Large intestine (tissue), 3 donors: ENCODE measurements at regions not wholly inside any gene's neighbourhood (a gene's known extent, or its start where the extent isn't known, plus 50 kb on each side); places are given as distances from the start of the nearest gene placed in this dataset.

Experiments used
- DNase-seq, 2 donors: peaks; one replicate each; pipeline versions ENCODE4 v3.0.0 to v3.0.0-alpha.2; 2013
- H3K27ac ChIP-seq: one replicate; pipeline ENCODE4 v1.5.1; 2013; ENCODE audit warnings: low read length
- H3K27me3 ChIP-seq: 2 replicates; pipeline ENCODE4 v1.6.1; 2013; ENCODE audit warnings: low read length; ENCODE audit not compliant: control insufficient read depth, insufficient read depth
- H3K36me3 ChIP-seq: 2 replicates; pipeline ENCODE4 v1.6.1; 2013; ENCODE audit warnings: low read length; ENCODE audit not compliant: control insufficient read depth, insufficient read depth
- H3K4me1 ChIP-seq: one replicate; pipeline ENCODE4 v1.6.1; 2013; ENCODE audit warnings: low read length; ENCODE audit not compliant: control insufficient read depth, insufficient read depth
- H3K4me3 ChIP-seq: one replicate; pipeline ENCODE4 v1.5.1; 2013; ENCODE audit warnings: low read length
- H3K9me3 ChIP-seq: one replicate; pipeline ENCODE4 v1.6.1; 2013; ENCODE audit warnings: mild to moderate bottlenecking, low read depth, low read length, moderate library complexity; ENCODE audit not compliant: control insufficient read depth
- WGBS: methylation state at CpG from one replicate; pipeline ENCODE4 v1.1.5; 2013; ENCODE audit warnings: low lambda C conversion rate; ENCODE audit not compliant: insufficient coverage; 5-methylcytosine and 5-hydroxymethylcytosine counted together

GRCh38 chr20:40738976-40739375, 49.9 kb upstream of the MAFB start:
- H3K27me3 ChIP-seq, result peaks cover 9% of the 10 kb centered on the region
- H3K4me1 ChIP-seq, result no peaks in the 10 kb centered on the region
- no peaks in the 10 kb centered on the region for H3K9me3 ChIP-seq
- DNase-seq, result no peak
- WGBS, result no CpG with 5 or more reads among the region's 9 CpGs
- no peak overlapping the region for H3K4me3 ChIP-seq
- no peaks in the 10 kb centered on the region for H3K36me3 ChIP-seq
- H3K27ac ChIP-seq, result no peak overlapping the region

GRCh38 chr20:40739841-40740240, 50.8 kb upstream of the MAFB start:
- no peak for DNase-seq
- peaks cover 9% of the 10 kb centered on the region for H3K27me3 ChIP-seq
- no peak overlapping the region for H3K4me3 ChIP-seq
- no CpG with 5 or more reads among the region's 1 CpG for WGBS
- no peaks in the 10 kb centered on the region for H3K36me3 ChIP-seq
- no peak overlapping the region for H3K27ac ChIP-seq
- H3K4me1 ChIP-seq, result no peaks in the 10 kb centered on the region
- H3K9me3 ChIP-seq, result no peaks in the 10 kb centered on the region

- Histone ChIP-seq H3K4me3 (no peak overlapping the region), H3K27ac (no peak overlapping the region), H3K27me3 (peaks cover 9% of the 10 kb centered on the region), H3K36me3 (no peaks in the 10 kb centered on the region), H3K4me1 (no peaks in the 10 kb centered on the region), H3K9me3 (no peaks in the 10 kb centered on the region)
- no CpG with 5 or more reads among the region's 6 CpGs for WGBS
- peak; percentile 9 to 11 for DNase-seq
Observed at GRCh38 chr20:40741507-40742106, 52.6 kb upstream of the MAFB start.

GRCh38 chr20:40743141-40743775, 54.2 kb upstream of the MAFB start:
- H3K27me3 ChIP-seq, result peaks cover 6% of the 10 kb centered on the region
- WGBS, result no CpG with 5 or more reads among the region's 8 CpGs
- no peaks in the 10 kb centered on the region for H3K9me3 ChIP-seq
- no peaks in the 10 kb centered on the region for H3K36me3 ChIP-seq
- DNase-seq, result no peak
- H3K4me1 ChIP-seq, result no peaks in the 10 kb centered on the region
- no peak overlapping the region for H3K4me3 ChIP-seq
- H3K27ac ChIP-seq, result no peak overlapping the region

DNA sequence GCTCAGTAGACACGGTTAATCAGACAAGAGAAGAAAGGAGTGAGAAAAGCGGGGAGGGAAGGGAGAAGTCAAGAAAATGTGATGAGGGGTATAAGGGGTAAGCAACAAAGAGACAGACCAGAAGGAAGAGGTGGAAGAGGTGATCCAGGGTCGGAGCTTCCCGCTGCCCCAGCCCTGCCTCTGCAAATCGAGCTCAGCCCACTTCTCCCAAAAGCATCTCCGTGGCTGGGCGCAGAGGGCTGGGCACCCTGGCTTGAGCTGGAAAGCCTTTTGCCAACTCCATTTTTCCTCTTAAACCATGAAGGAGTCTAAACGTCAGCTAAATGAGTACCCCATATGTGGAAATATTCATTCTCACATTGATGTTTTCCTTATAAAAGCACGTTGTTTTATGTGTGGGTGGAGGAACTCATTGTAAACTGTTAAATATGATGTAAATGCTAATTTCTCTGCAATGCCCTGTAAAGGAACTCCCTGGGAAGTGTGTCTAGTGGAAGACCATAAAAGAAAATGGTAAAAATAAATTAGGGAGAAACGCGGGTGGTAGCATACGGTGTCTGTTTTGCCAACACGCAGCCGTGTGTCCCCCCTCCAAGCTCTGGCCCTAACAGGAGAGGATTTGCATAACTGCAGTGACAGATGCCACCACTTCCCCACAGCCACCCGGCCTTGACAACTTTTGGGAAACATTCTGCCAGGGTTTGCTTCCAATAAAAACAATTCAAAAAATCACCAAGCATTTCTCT, 55.2 kb upstream of the MAFB start:
- Histone ChIP-seq H3K27me3 (peaks cover 2% of the 10 kb centered on the region), H3K36me3 (no peaks in the 10 kb centered on the region), H3K4me3 (no peak overlapping the region), H3K27ac (no peak overlapping the region), H3K9me3 (no peaks in the 10 kb centered on the region), H3K4me1 (no peaks in the 10 kb centered on the region)
- WGBS, result 77% methylated on average over 3 of the region's 15 CpGs
- no peak for DNase-seq

- no peak for DNase-seq
- Histone ChIP-seq H3K4me1 (no peaks in the 10 kb centered on the region), H3K4me3 (no peak overlapping the region), H3K9me3 (no peaks in the 10 kb centered on the region), H3K36me3 (no peaks in the 10 kb centered on the region), H3K27ac (no peak overlapping the region), H3K27me3 (peaks cover 2% of the 10 kb centered on the region)
- 90% methylated on average over 2 of the region's 3 CpGs for WGBS
Observed at GRCh38 chr20:40744818-40745175, 55.8 kb upstream of the MAFB start.

GRCh38 chr20:40746251-40746650, 57.2 kb upstream of the MAFB start:
- Histone ChIP-seq H3K27ac (no peak overlapping the region), H3K4me3 (no peak overlapping the region), H3K27me3 (peaks cover 2% of the 10 kb centered on the region), H3K9me3 (no peaks in the 10 kb centered on the region), H3K4me1 (no peaks in the 10 kb centered on the region), H3K36me3 (no peaks in the 10 kb centered on the region)
- whole genome bisulfite sequencing, result no CpG with 5 or more reads among the region's 5 CpGs
- no peak for DNase-seq

DNA sequence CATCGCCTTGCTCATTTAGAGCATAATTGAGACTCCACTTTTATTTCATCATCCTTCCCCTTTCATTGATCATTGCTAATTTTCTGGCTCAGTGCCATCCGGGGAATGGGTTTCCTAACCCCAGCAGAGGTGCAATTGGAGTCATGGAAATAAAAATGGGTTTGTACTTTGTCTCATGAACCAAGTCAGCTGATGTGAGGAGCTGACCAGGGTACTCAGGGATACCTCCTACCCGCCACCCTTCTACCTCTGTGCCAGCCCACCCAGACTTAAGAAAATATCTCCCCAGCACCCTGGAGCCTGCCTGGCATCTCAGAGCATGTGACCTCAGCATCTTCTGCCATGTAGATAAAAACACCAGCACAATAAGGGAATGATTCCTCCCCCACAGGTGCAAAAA, 59.1 kb upstream of the MAFB start:
- H3K9me3 ChIP-seq, result no peaks in the 10 kb centered on the region
- no peak overlapping the region for H3K27ac ChIP-seq
- H3K4me1 ChIP-seq, result no peaks in the 10 kb centered on the region
- H3K36me3 ChIP-seq, result no peaks in the 10 kb centered on the region
- no peak overlapping the region for H3K4me3 ChIP-seq
- DNase-seq, result no peak
- peaks cover 2% of the 10 kb centered on the region for H3K27me3 ChIP-seq
- WGBS, result 100% methylated on average over 1 of the region's 3 CpGs

DNA sequence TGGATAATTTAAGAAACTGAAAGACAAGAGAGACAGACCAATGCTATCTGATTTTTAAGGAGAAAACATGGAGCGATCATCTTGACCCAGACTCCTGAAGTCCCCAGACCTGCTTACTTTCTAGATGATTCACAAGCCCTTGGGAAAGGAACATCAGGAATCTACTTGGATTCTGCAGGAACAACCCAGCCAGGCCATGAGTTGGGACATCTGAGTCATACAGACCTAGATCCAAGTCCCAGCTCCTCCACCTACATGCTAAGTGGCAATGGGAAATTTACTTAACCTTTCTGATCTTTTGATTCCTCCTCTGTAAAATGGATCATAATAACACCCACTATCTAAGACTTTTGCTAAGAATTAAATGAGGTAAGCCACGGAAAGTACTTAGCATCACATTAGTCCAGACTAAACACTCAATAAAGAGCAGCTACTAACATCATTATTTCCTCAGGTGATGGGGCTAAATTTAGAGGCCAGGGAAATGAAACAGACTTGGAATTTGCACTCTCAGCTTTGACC, 61.0 kb upstream of the MAFB start:
- Histone ChIP-seq H3K36me3 (no peaks in the 10 kb centered on the region), H3K4me3 (no peak overlapping the region), H3K27ac (no peak overlapping the region), H3K4me1 (no peaks in the 10 kb centered on the region), H3K27me3 (no peaks in the 10 kb centered on the region), H3K9me3 (no peaks in the 10 kb centered on the region)
- WGBS, result no CpG with 5 or more reads among the region's 2 CpGs
- no peak for DNase-seq

DNA sequence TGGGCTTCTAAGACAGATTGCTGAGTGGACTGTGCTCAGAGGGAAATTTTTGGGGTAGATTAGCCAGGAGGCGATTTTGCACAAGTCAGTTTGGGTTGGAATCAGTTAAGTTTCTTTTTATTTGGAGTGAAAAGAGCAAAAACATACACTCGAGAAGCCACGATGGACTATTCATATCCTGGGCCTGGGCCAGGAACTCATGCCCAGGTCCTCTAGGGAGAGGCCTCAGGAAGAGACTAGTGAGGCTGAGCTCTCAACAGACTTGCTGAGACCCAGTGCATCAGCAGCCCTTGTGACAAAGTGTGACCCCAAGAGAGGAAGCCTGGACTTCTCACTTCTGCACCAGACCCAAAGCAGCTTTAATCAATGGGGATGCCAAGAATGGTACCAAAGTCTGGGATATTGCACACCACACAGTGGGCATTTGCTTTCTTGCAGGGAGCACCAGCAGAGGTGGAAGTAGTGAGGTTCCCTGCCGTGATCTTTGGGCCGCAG, 61.6 kb upstream of the MAFB start:
- H3K9me3 ChIP-seq, result no peaks in the 10 kb centered on the region
- H3K4me3 ChIP-seq, result no peak overlapping the region
- H3K4me1 ChIP-seq, result no peaks in the 10 kb centered on the region
- WGBS, result no CpG with 5 or more reads among the region's 5 CpGs
- H3K36me3 ChIP-seq, result no peaks in the 10 kb centered on the region
- no peak overlapping the region for H3K27ac ChIP-seq
- DNase-seq, result no peak
- H3K27me3 ChIP-seq, result no peaks in the 10 kb centered on the region
